Body of pancreas (tissue), 4 donors: ENCODE measurements at regions not wholly inside any gene's neighbourhood (a gene's known extent, or its start where the extent isn't known, plus 50 kb on each side); places are given as distances from the start of the nearest gene placed in this dataset.

Experiments used
- CTCF ChIP-seq, 7 experiments: fragments of 450-650 bp in 4 of 7; fragments of 200-600 bp in 3 of 7; sonication (generic) in 3 of 7; IDR thresholded peaks; one replicate each; pipeline ENCODE4 v1.5.1; 2016 to 2019; ENCODE audit warnings: antibody characterized with exemption in 7 of 7
- POLR2A ChIP-seq, 3 donors: fragments of 450-650 bp; IDR thresholded peaks; one replicate each; pipeline ENCODE4 v1.6.1; 2016; ENCODE audit warnings: antibody characterized with exemption in 3 of 3, mild to moderate bottlenecking in 2 of 3

- TF ChIP-seq POLR2A (IDR thresholded peaks at IDR 0.05) = no peak
- no peak for TF ChIP-seq CTCF (IDR thresholded peaks at IDR 0.05)
Measured at GRCh38 chr6:102525336-102525735, 1131.8 kb downstream of the GRIK2 start.
